ENCODE measurements at regions not wholly inside any gene's neighbourhood (a gene's known extent, or its start where the extent isn't known, plus 50 kb on each side); places are given as distances from the start of the nearest gene placed in this dataset.

DNA sequence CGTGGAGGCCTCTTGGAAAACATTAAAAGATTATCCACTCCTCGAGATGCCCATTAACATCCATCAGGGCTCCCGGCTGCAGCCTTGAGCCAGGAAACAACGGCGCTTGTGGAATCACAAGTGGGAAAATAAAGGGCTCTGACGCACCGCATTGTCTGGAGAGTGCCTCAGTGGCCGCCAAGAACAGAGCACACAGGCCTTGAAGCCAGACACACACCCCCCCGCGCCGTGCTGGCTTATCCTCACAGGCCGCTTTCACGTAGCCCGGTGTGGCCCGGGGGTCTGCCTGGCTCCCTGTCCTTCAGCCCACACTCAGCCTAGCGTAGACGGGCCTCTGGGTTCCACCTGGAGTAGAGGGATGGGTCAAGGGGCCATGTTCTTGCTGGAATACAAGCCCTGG, 1020.5 kb downstream of the BRD1 start:
- no peak overlapping the region for H3K27ac ChIP-seq
- H3K27me3 ChIP-seq (replicated peaks in 1 of 7), result peaks cover 0 to 45% (median 0%) of the 10 kb centered on the region in 7 donors
- WGBS, 5 donors, result 86 to 92% (median 89%) methylated on average over 12 to 17 of the region's 17 CpGs
- DNase-seq, result peak; percentile 71
- H3K4me1 ChIP-seq, result no peaks in the 10 kb centered on the region
- TF ChIP-seq POLR2AphosphoS5 (IDR thresholded peaks at IDR 0.05), result no peak
- TF ChIP-seq, protein P1, sequence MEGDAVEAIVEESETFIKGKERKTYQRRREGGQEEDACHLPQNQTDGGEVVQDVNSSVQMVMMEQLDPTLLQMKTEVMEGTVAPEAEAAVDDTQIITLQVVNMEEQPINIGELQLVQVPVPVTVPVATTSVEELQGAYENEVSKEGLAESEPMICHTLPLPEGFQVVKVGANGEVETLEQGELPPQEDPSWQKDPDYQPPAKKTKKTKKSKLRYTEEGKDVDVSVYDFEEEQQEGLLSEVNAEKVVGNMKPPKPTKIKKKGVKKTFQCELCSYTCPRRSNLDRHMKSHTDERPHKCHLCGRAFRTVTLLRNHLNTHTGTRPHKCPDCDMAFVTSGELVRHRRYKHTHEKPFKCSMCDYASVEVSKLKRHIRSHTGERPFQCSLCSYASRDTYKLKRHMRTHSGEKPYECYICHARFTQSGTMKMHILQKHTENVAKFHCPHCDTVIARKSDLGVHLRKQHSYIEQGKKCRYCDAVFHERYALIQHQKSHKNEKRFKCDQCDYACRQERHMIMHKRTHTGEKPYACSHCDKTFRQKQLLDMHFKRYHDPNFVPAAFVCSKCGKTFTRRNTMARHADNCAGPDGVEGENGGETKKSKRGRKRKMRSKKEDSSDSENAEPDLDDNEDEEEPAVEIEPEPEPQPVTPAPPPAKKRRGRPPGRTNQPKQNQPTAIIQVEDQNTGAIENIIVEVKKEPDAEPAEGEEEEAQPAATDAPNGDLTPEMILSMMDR (IDR thresholded peaks at IDR 0.05 in 8 of 11, conservative IDR thresholded peaks at IDR 0.05 in 3 of 11), result no peak
- TF ChIP-seq POLR2A (IDR thresholded peaks at IDR 0.05), result no peak
- H3K36me3 ChIP-seq, result no peaks in the 10 kb centered on the region
- intact Hi-C loops (cut with DNase I; ENCODE audit: low total_unique reads), result no loop called here
- no peaks in the 10 kb centered on the region for H3K9me3 ChIP-seq
- no peak overlapping the region for H3K4me3 ChIP-seq

DNA sequence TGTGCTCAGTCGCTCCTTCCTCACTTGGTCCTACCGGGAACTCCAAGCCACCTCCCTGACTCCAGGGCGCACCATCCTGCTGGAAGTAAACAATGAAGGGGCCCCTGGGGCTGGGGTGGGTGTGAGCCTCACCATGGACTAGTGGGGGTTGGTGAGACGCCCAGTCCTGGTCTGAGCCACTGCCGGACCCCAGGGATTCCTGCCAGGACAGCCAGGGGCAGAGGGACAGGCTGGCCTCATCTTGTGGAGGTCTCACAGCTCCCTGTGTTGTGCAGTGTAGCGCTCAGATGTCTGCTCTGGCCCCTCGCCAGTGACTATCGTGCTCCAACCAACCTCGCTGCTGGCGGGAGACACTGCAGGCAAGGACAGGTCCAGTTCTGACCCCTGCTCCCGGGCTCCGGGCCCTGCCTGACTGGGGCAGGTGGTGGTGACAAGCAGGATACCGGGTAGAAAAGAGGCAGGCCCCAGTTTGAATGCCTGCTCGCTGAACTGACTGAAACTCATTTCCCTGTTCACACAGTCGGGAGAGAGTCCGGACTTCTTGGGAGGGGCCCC, 1021.4 kb downstream of the BRD1 start:
- intact Hi-C loops (cut with DNase I; ENCODE audit: low total_unique reads), result no loop called here

DNA sequence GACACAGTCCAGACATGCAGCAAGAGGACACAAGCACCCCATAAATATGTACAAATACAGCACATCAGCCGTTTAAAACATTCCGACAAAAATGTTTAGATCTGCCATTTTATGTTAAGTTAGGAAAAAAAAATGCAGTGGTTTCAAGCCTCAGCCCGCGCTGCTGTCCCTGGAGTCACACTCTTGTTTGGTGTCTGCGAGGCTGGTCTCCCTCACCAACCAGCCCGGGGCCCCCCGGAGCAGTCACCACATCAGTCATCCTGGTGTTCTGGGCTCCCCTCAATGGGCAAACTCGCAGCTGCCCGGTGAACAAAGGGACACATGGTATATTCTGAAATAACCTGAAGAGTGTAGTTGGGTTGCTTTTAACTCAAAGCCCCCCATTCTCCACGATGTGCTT, 1022.2 kb downstream of the BRD1 start:
- TF ChIP-seq POLR2A (IDR thresholded peaks at IDR 0.05) (no peak), POLR2AphosphoS5 (IDR thresholded peaks at IDR 0.05) (no peak)
- TF ChIP-seq, protein P1 (IDR thresholded peaks at IDR 0.05 in 8 of 11, conservative IDR thresholded peaks at IDR 0.05 in 3 of 11), result no peak
- Histone ChIP-seq H3K4me1 (no peaks in the 10 kb centered on the region), H3K36me3 (no peaks in the 10 kb centered on the region), H3K27ac (no peak overlapping the region), H3K27me3 (replicated peaks in 1 of 7) (peaks cover 0 to 43% (median 0%) of the 10 kb centered on the region in 7 donors), H3K4me3 (no peak overlapping the region), H3K9me3 (no peaks in the 10 kb centered on the region)
- 82 to 89% (median 86%) methylated on average over 10 of the region's 10 CpGs for WGBS, 5 donors
- intact Hi-C loops (cut with DNase I; ENCODE audit: low total_unique reads), result no loop called here
- peak; percentile 54 for DNase-seq

More for the DNA sequence above, 1021.4 kb downstream of the BRD1 start:
- Histone ChIP-seq H3K36me3 (no peaks in the 10 kb centered on the region), H3K27ac (no peak overlapping the region), H3K9me3 (no peaks in the 10 kb centered on the region), H3K4me1 (no peaks in the 10 kb centered on the region), H3K27me3 (replicated peaks in 1 of 7) (peaks cover 0 to 39% (median 0%) of the 10 kb centered on the region in 7 donors), H3K4me3 (no peak overlapping the region)
- TF ChIP-seq POLR2A (IDR thresholded peaks at IDR 0.05), result no peak
- no peak for TF ChIP-seq POLR2AphosphoS5 (IDR thresholded peaks at IDR 0.05)
- TF ChIP-seq, protein P1 (IDR thresholded peaks at IDR 0.05 in 8 of 11, conservative IDR thresholded peaks at IDR 0.05 in 3 of 11), result no peak
- DNase-seq, result peak; percentile 64
- WGBS, 5 donors, result 71 to 79% (median 77%) methylated on average over 16 of the region's 16 CpGs

DNA sequence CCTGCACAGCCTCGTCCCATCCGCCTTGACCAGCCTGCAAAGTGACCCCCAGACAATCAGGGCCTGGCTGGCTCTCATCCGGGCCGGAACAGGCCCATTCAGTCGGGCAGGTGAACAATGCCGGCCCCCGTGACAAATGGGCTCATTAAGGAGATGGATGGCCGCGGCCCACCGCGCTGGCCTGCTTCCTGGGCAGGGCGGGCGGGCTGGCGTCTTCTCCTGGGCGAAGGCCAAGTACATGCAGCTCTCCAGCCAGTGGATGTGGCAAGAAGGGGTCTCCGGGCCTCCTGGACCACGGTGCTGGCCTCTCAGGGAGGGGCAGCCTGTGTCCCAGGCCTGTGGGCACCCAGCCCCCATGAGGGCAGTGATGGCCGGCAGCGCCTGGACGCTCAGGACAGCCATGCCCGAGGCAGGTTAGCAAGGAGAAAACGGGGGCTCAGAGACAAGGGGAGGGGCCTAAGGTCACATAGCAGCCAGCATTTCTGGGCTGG, 1022.8 kb downstream of the BRD1 start:
- Histone ChIP-seq H3K4me3 (no peak overlapping the region), H3K27ac (no peak overlapping the region), H3K27me3 (replicated peaks in 1 of 7) (peaks cover 0 to 50% (median 0%) of the 10 kb centered on the region in 7 donors), H3K9me3 (no peaks in the 10 kb centered on the region), H3K36me3 (no peaks in the 10 kb centered on the region), H3K4me1 (no peaks in the 10 kb centered on the region)
- peak; percentile 58 for DNase-seq
- TF ChIP-seq, protein P1 (IDR thresholded peaks at IDR 0.05 in 8 of 11, conservative IDR thresholded peaks at IDR 0.05 in 3 of 11), result no peak
- no peak for TF ChIP-seq POLR2A (IDR thresholded peaks at IDR 0.05)
- no peak for TF ChIP-seq POLR2AphosphoS5 (IDR thresholded peaks at IDR 0.05)
- intact Hi-C loops (cut with DNase I; ENCODE audit: low total_unique reads), result no loop called here
- 44 to 60% (median 51%) methylated on average over 17 to 22 of the region's 22 CpGs for WGBS, 5 donors

Data from spleen (tissue), 11 donors.